H9 (cell line): ENCODE measurements at regions not wholly inside any gene's neighbourhood (a gene's known extent, or its start where the extent isn't known, plus 50 kb on each side); places are given as distances from the start of the nearest gene placed in this dataset.

Experiments
- DNase-seq: peaks from one replicate; pipeline ENCODE4 v3.0.0-alpha.2; 2017
- H2AFZ ChIP-seq: one replicate; pipeline ENCODE4 v1.6.1; 2013; ENCODE audit warnings: mild to moderate bottlenecking, low read length, control low read depth, moderate library complexity
- H2AK5ac ChIP-seq: 2 replicates; pipeline ENCODE4 v1.6.1; 2013; ENCODE audit warnings: low read length, control low read depth, mixed read lengths; ENCODE audit not compliant: insufficient read length
- H2BK120ac ChIP-seq: one replicate; pipeline ENCODE4 v1.6.1; 2013; ENCODE audit warnings: low read depth, mild to moderate bottlenecking, low read length, control low read depth, inconsistent platforms; ENCODE audit not compliant: poor library complexity, severe bottlenecking
- H2BK12ac ChIP-seq: 2 replicates; pipeline ENCODE4 v1.6.1; 2013; ENCODE audit warnings: low read length, control low read depth, mixed read lengths, low read depth; ENCODE audit not compliant: insufficient read length
- H2BK15ac ChIP-seq: 2 replicates; pipeline ENCODE4 v1.6.1; 2013; ENCODE audit warnings: low read depth, low read length, control low read depth
- H2BK20ac ChIP-seq: one replicate; pipeline ENCODE4 v1.6.1; 2013; ENCODE audit warnings: low read depth, mild to moderate bottlenecking, low read length, control low read depth, inconsistent platforms; ENCODE audit not compliant: poor library complexity, severe bottlenecking
- H2BK5ac ChIP-seq: 2 replicates; pipeline ENCODE4 v1.6.1; 2013; ENCODE audit warnings: low read length, control low read depth, mixed read lengths; ENCODE audit not compliant: insufficient read length
- H3K14ac ChIP-seq: 2 replicates; pipeline ENCODE4 v1.6.1; 2013; ENCODE audit warnings: low read length, control low read depth; ENCODE audit not compliant: insufficient read depth
- H3K18ac ChIP-seq: 2 replicates; pipeline ENCODE4 v1.6.1; 2013; ENCODE audit warnings: low read depth, mild to moderate bottlenecking, mixed read lengths, low read length, control low read depth; ENCODE audit not compliant: insufficient read length
- H3K23ac ChIP-seq: 2 replicates; pipeline ENCODE4 v1.6.1; 2013; ENCODE audit warnings: low read length, control low read depth, mixed read lengths, low read depth; ENCODE audit not compliant: insufficient read length
- H3K23me2 ChIP-seq: 2 replicates; pipeline ENCODE4 v1.6.1; 2013; ENCODE audit warnings: low read depth, mild to moderate bottlenecking, mixed read lengths, low read length, control low read depth; ENCODE audit not compliant: insufficient read length, poor library complexity, severe bottlenecking
- H3K27ac ChIP-seq: 2 replicates; pipeline ENCODE4 v1.5.1; 2013; ENCODE audit warnings: low read length, control low read depth, mixed read lengths, low read depth; ENCODE audit not compliant: insufficient read length
- H3K27me3 ChIP-seq: 2 replicates; pipeline ENCODE4 v1.6.1; 2013; ENCODE audit warnings: low read length, control low read depth, inconsistent platforms; ENCODE audit not compliant: insufficient read depth
- H3K4ac ChIP-seq: 2 replicates; pipeline ENCODE4 v1.6.1; 2013; ENCODE audit warnings: low read depth, mild to moderate bottlenecking, control low read depth, inconsistent platforms, low read length, moderate library complexity
- H3K4me1 ChIP-seq: 2 replicates; pipeline ENCODE4 v1.6.1; 2013; ENCODE audit warnings: low read length, control low read depth, inconsistent platforms; ENCODE audit not compliant: insufficient read depth
- H3K4me2 ChIP-seq: 2 replicates; pipeline ENCODE4 v1.6.1; 2013; ENCODE audit warnings: low read length, control low read depth, mixed read lengths; ENCODE audit not compliant: insufficient read length, insufficient read depth
- H3K56ac ChIP-seq: 2 replicates; pipeline ENCODE4 v1.6.1; 2013; ENCODE audit warnings: low read depth, mild to moderate bottlenecking, mixed read lengths, low read length, control low read depth; ENCODE audit not compliant: insufficient read length
- H3K79me1 ChIP-seq: 2 replicates; pipeline ENCODE4 v1.6.1; 2013; ENCODE audit warnings: low read depth, mild to moderate bottlenecking, moderate library complexity, low read length, control low read depth, inconsistent platforms; ENCODE audit not compliant: insufficient read depth, poor library complexity, severe bottlenecking
- H3K79me2 ChIP-seq: 2 replicates; pipeline ENCODE4 v1.6.1; 2013; ENCODE audit warnings: low read length, control low read depth, inconsistent platforms; ENCODE audit not compliant: insufficient read depth
- H3K9ac ChIP-seq: 2 replicates; pipeline ENCODE4 v1.6.1; 2013; ENCODE audit warnings: low read length, control low read depth, mixed read lengths; ENCODE audit not compliant: insufficient read length; ENCODE audit errors: extremely low read depth
- H3K9me3 ChIP-seq: one replicate; pipeline ENCODE4 v1.6.1; 2013; ENCODE audit warnings: low read depth, low read length, inconsistent platforms; ENCODE audit not compliant: control insufficient read depth
- H3T11ph ChIP-seq: one replicate; pipeline ENCODE4 v1.6.1; 2013; ENCODE audit warnings: mild to moderate bottlenecking, low read length, control low read depth, inconsistent platforms
- H4K20me1 ChIP-seq: one replicate; pipeline ENCODE4 v1.6.1; 2013; ENCODE audit not compliant: control insufficient read depth, insufficient read length, insufficient read depth
- H4K5ac ChIP-seq: 2 replicates; pipeline ENCODE4 v1.6.1; 2013; ENCODE audit warnings: low read depth, mild to moderate bottlenecking, mixed read lengths, low read length, control low read depth; ENCODE audit not compliant: insufficient read length
- H4K8ac ChIP-seq: replicated peaks from 2 replicates; pipeline ENCODE4 v1.6.1; 2013; ENCODE audit warnings: low read length, control low read depth, mixed read lengths, low read depth; ENCODE audit not compliant: insufficient read length
- H4K91ac ChIP-seq: 2 replicates; pipeline ENCODE4 v1.6.1; 2013; ENCODE audit warnings: low read depth, mild to moderate bottlenecking, moderate library complexity, mixed read lengths, low read length, control low read depth; ENCODE audit not compliant: insufficient read length
- H3K27ac Mint-ChIP-seq, 3 experiments: 2 replicates in 2 of 3; 3 replicates in 1 of 3; pipeline ENCODE4 v1.8.0; 2020 to 2021; ENCODE audit warnings: mixed read lengths in 3 of 3, mild to moderate bottlenecking in 1 of 3, moderate library complexity in 1 of 3
- H3K27me3 Mint-ChIP-seq: 2 replicates; pipeline ENCODE4 v1.8.0; 2021; ENCODE audit warnings: low read depth, mild to moderate bottlenecking, moderate library complexity, mixed read lengths
- H3K36me3 Mint-ChIP-seq, 3 experiments: 2 replicates in 2 of 3; 3 replicates in 1 of 3; pipeline ENCODE4 v1.8.0; 2020 to 2021; ENCODE audit warnings: low read depth in 3 of 3, mixed read lengths in 3 of 3; ENCODE audit not compliant: insufficient read depth in 1 of 3
- H3K4me1 Mint-ChIP-seq, 2 experiments: 2 replicates each; pipeline ENCODE4 v1.8.0; 2020; ENCODE audit warnings: mixed read lengths in 2 of 2
- H3K4me3 Mint-ChIP-seq, 2 experiments: 2 replicates in 1 of 2; 3 replicates in 1 of 2; pipeline ENCODE4 v1.8.0; 2020 to 2021; ENCODE audit warnings: mild to moderate bottlenecking in 2 of 2, mixed read lengths in 2 of 2, moderate library complexity in 1 of 2
- H3K9me3 Mint-ChIP-seq, 2 experiments: 2 replicates in 1 of 2; 3 replicates in 1 of 2; pipeline ENCODE4 v1.8.0; 2020; ENCODE audit warnings: mild to moderate bottlenecking in 2 of 2, mixed read lengths in 2 of 2, moderate library complexity in 1 of 2
- CTCF ChIP-seq: fragments of 200-600 bp; sonication (generic); conservative IDR thresholded peaks from 3 replicates; pipeline ENCODE4 v1.8.0; 2021; ENCODE audit warnings: antibody characterized with exemption, mild to moderate bottlenecking
- WGBS: extraction: QIAGEN DNeasy Blood & Tissue Kit; methylation state at CpG from one replicate; pipeline ENCODE4 v1.1.7; 2013; ENCODE audit warnings: missing lambda C conversion rate, low lambda C conversion rate, mixed read lengths; ENCODE audit not compliant: insufficient read length; ENCODE audit errors: extremely low coverage; 5-methylcytosine and 5-hydroxymethylcytosine counted together

DNA sequence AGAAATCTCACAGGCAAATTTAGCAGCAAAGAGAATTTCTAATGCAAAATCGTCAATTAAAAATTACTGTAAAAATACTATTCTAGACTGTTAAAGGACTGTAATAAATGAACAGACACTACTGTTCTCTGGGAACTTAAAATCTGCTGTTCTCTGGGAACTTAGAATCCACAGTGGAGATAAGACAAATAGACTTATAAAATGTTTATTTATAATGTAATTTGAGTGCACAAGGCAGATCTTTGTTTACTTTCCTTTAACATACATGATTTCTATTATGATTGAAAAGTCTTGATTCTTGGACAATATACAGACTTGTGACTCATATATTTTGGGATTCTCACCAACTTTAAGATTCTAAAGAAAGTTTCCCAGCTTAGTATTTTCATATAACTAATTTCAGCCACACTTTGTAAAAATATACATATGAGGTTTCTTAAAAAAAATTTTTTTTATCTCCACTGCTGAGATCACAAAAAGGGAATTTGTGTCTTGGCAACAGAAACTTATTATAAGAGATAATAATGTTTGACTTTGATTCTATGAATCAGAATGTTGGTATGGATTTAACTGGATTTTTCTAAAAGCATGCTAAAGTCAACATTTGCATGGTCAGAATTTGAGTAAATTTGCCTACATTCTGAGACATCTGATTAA, 166.3 kb upstream of the RHOBTB1 start:
- no peak overlapping the region for H3K9ac ChIP-seq
- no peak overlapping the region for H4K8ac ChIP-seq
- H2AK5ac ChIP-seq: no peak overlapping the region
- no peaks in the 10 kb centered on the region for H3K4me1 ChIP-seq
- no peak overlapping the region for H3T11ph ChIP-seq
- H2BK12ac ChIP-seq: no peak overlapping the region
- no peak overlapping the region for H3K18ac ChIP-seq
- no peaks in the 10 kb centered on the region for H3K27me3 ChIP-seq
- no peak overlapping the region for H2AFZ ChIP-seq
- H3K23me2 ChIP-seq: no peaks in the 10 kb centered on the region
- H2BK5ac ChIP-seq: no peak overlapping the region
- WGBS: no CpG with 5 or more reads among the region's 1 CpG
- H2BK20ac ChIP-seq: no peak overlapping the region
- no peak overlapping the region for H3K23ac ChIP-seq
- no peak overlapping the region for H3K27ac Mint-ChIP-seq
- no peaks in the 10 kb centered on the region for H3K4me1 Mint-ChIP-seq
- H3K27ac ChIP-seq: no peak overlapping the region
- H3K79me1 ChIP-seq: no peaks in the 10 kb centered on the region
- H3K4ac ChIP-seq: no peak overlapping the region
- no peak overlapping the region for H3K56ac ChIP-seq
- H3K9me3 ChIP-seq: no peaks in the 10 kb centered on the region
- no peak overlapping the region for H3K14ac ChIP-seq
- H2BK15ac ChIP-seq: no peak overlapping the region
- no peak for TF ChIP-seq CTCF
- H3K9me3 Mint-ChIP-seq: no peaks in the 10 kb centered on the region
- H3K4me2 ChIP-seq: no peak overlapping the region
- H2BK120ac ChIP-seq: no peak overlapping the region
- no peaks in the 10 kb centered on the region for H3K36me3 Mint-ChIP-seq
- no peak for DNase-seq
- H3K79me2 ChIP-seq: no peaks in the 10 kb centered on the region
- H4K20me1 ChIP-seq: no peaks in the 10 kb centered on the region
- H4K5ac ChIP-seq: no peak overlapping the region
- H3K4me3 Mint-ChIP-seq: no peak overlapping the region
- H4K91ac ChIP-seq: no peak overlapping the region
- H3K27me3 Mint-ChIP-seq: no peaks in the 10 kb centered on the region
